ENCODE measurements at regions not wholly inside any gene's neighbourhood (a gene's known extent, or its start where the extent isn't known, plus 50 kb on each side); places are given as distances from the start of the nearest gene placed in this dataset.

- Histone ChIP-seq H3F3A (ENCODE audit: control insufficient read depth, insufficient read depth) (no peaks in the 10 kb centered on the region), H3K9me3 (ENCODE audit: control insufficient read depth, insufficient read depth, low read length) (no peaks in the 10 kb centered on the region), H3K36me3 (ENCODE audit: control insufficient read depth, low read length) (peaks cover 8% of the 10 kb centered on the region), H3K27ac (ENCODE audit: low read depth, low read length) (no peak overlapping the region), H3K4me1 (ENCODE audit: control insufficient read depth, low read length) (no peaks in the 10 kb centered on the region), H3K79me2 (ENCODE audit: control insufficient read depth, low read length) (peaks cover 95% of the 10 kb centered on the region), H3K9me2 (replicated peaks; ENCODE audit: control insufficient read depth, low read length) (no peaks in the 10 kb centered on the region), H3K27me3 (ENCODE audit: control insufficient read depth, low read length) (no peaks in the 10 kb centered on the region), H3K4me2 (ENCODE audit: low read length) (no peak overlapping the region), H3K4me3 (ENCODE audit: low read length) (no peak overlapping the region), H4K20me1 (ENCODE audit: control insufficient read depth, insufficient read depth, low read depth, low read length) (0 out of 2 replicates have a peak, but pooled peaks cover 6% of the 10 kb centered on the region)
- TF ChIP-seq EZH2phosphoT487 (IDR thresholded peaks at IDR 0.05; ENCODE audit: borderline replicate concordance, low read length) (no peak), CTCF (IDR thresholded peaks at IDR 0.05; ENCODE audit: low read depth, low read length, poor library complexity, severe bottlenecking) (no peak)
These were observed 71.5 kb downstream of the SLC4A3 start for GRCh38 chr2:219698748-219699439.

GRCh38 chr2:219699440-219699821 is 72.0 kb downstream of the SLC4A3 start:
- TF ChIP-seq EZH2phosphoT487 (IDR thresholded peaks at IDR 0.05; ENCODE audit: borderline replicate concordance, low read length) (no peak), CTCF (IDR thresholded peaks at IDR 0.05; ENCODE audit: low read depth, low read length, poor library complexity, severe bottlenecking) (no peak)
- Histone ChIP-seq H3K36me3 (ENCODE audit: control insufficient read depth, low read length) (peaks cover 8% of the 10 kb centered on the region), H3K79me2 (ENCODE audit: control insufficient read depth, low read length) (peaks cover 95% of the 10 kb centered on the region), H3F3A (ENCODE audit: control insufficient read depth, insufficient read depth) (no peaks in the 10 kb centered on the region), H3K27ac (ENCODE audit: low read depth, low read length) (no peak overlapping the region), H3K4me3 (ENCODE audit: low read length) (no peak overlapping the region), H3K4me2 (ENCODE audit: low read length) (no peak overlapping the region), H3K9me2 (replicated peaks; ENCODE audit: control insufficient read depth, low read length) (no peaks in the 10 kb centered on the region), H3K4me1 (ENCODE audit: control insufficient read depth, low read length) (no peaks in the 10 kb centered on the region), H3K9me3 (ENCODE audit: control insufficient read depth, insufficient read depth, low read length) (no peaks in the 10 kb centered on the region), H3K27me3 (ENCODE audit: control insufficient read depth, low read length) (no peaks in the 10 kb centered on the region), H4K20me1 (ENCODE audit: control insufficient read depth, insufficient read depth, low read depth, low read length) (0 out of 2 replicates have a peak, but pooled peaks cover 6% of the 10 kb centered on the region)

GRCh38 chr2:219701847-219702634 is 74.6 kb downstream of the SLC4A3 start:
- Histone ChIP-seq H3K4me1 (ENCODE audit: control insufficient read depth, low read length) (no peaks in the 10 kb centered on the region), H3K79me2 (ENCODE audit: control insufficient read depth, low read length) (peaks cover 93% of the 10 kb centered on the region), H3F3A (ENCODE audit: control insufficient read depth, insufficient read depth) (no peaks in the 10 kb centered on the region), H3K4me3 (ENCODE audit: low read length) (no peak overlapping the region), H3K9me3 (ENCODE audit: control insufficient read depth, insufficient read depth, low read length) (no peaks in the 10 kb centered on the region), H3K27ac (ENCODE audit: low read depth, low read length) (no peak overlapping the region), H3K27me3 (ENCODE audit: control insufficient read depth, low read length) (no peaks in the 10 kb centered on the region), H4K20me1 (ENCODE audit: control insufficient read depth, insufficient read depth, low read depth, low read length) (no peaks in the 10 kb centered on the region), H3K9me2 (replicated peaks; ENCODE audit: control insufficient read depth, low read length) (no peaks in the 10 kb centered on the region), H3K4me2 (ENCODE audit: low read length) (no peak overlapping the region), H3K36me3 (ENCODE audit: control insufficient read depth, low read length) (no peaks in the 10 kb centered on the region; the same call in 1 of the 2 replicates)
- TF ChIP-seq EZH2phosphoT487 (IDR thresholded peaks at IDR 0.05; ENCODE audit: borderline replicate concordance, low read length) (no peak), CTCF (IDR thresholded peaks at IDR 0.05; ENCODE audit: low read depth, low read length, poor library complexity, severe bottlenecking) (no peak)
